ENCODE measurements at regions not wholly inside any gene's neighbourhood (a gene's known extent, or its start where the extent isn't known, plus 50 kb on each side); places are given as distances from the start of the nearest gene placed in this dataset.

DNA sequence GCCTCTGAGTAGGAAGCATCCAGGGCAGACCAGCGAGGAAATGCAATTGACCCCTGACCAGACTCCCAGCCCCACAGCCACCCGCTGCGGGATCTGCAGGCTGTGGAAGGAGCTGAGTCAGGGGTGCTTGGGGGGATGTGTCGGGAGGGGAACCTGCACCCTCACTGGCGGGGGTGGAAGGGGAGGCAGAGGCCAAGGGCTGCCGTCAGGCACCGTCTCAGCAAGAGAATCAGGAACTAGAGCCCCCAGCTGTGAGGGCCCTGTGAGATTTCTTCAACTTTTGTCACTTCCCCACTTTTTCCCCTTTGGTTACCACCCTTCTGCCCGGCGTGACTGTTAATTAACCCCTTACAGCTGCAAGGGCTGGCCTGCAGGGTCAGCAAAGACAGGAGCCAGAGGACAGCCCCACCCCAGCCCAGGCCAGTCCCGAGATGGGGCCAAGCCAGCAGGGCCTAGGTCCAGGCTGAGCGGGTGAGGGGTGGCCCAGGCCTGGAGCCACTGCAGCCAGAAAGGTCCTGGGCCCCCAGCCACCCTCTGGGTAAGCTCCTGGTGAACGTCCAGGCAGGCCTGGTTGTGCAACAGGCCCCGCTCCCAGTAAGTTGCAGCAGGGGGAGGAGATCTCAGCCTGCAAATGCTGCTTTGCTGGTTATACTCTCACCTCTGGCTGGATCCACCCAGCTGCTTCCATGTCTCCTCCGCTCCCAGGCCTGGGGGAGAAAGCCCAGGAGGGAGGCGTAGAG, 147.0 kb upstream of the ID2 start:
- TF ChIP-seq, protein P1, sequence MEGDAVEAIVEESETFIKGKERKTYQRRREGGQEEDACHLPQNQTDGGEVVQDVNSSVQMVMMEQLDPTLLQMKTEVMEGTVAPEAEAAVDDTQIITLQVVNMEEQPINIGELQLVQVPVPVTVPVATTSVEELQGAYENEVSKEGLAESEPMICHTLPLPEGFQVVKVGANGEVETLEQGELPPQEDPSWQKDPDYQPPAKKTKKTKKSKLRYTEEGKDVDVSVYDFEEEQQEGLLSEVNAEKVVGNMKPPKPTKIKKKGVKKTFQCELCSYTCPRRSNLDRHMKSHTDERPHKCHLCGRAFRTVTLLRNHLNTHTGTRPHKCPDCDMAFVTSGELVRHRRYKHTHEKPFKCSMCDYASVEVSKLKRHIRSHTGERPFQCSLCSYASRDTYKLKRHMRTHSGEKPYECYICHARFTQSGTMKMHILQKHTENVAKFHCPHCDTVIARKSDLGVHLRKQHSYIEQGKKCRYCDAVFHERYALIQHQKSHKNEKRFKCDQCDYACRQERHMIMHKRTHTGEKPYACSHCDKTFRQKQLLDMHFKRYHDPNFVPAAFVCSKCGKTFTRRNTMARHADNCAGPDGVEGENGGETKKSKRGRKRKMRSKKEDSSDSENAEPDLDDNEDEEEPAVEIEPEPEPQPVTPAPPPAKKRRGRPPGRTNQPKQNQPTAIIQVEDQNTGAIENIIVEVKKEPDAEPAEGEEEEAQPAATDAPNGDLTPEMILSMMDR (tag by site-specific recombination; IDR thresholded peaks at IDR 0.05), result no peak
- TF ChIP-seq ZNF670 (tag by site-specific recombination; IDR thresholded peaks at IDR 0.05; ENCODE audit: low read depth), result no peak
